ENCODE measurements at regions not wholly inside any gene's neighbourhood (a gene's known extent, or its start where the extent isn't known, plus 50 kb on each side); places are given as distances from the start of the nearest gene placed in this dataset.

DNA sequence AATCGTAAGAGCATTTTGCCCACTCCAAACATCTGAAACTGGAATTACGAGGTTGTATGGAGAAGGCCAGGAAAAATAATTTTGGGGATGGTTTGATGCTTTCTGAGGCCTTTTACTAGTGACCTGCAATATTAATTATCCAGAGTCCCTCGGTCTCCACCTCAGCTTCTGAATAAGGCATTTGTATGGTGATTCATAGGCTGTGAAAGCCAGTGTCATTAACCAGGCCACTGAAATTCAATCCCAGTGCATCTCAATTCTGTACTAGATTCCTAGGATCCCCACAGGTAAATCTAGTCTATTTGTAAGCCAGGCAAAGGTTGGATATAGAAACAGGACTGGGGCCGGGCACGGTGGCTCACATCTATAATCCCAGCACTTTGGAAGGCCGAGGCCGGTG lies 135.4 kb upstream of the RBPJ start:
- POLR2A ChIA-PET = no interaction called here
- no peaks in the 10 kb centered on the region for H3K4me1 Mint-ChIP-seq (ENCODE audit: low read depth, unreplicated experiment)
- no peaks in the 10 kb centered on the region for H3K36me3 Mint-ChIP-seq (ENCODE audit: insufficient read depth, unreplicated experiment)
- H3K9me3 ChIP-seq = no peaks in the 10 kb centered on the region
- no peaks in the 10 kb centered on the region for H3K36me3 ChIP-seq (ENCODE audit: control insufficient read depth, insufficient read depth, low read length)
- DNase-seq = no peak
- H3K4me3 ChIP-seq (ENCODE audit: low read depth, low read length) = no peak overlapping the region
- TF ChIP-seq, protein P1, sequence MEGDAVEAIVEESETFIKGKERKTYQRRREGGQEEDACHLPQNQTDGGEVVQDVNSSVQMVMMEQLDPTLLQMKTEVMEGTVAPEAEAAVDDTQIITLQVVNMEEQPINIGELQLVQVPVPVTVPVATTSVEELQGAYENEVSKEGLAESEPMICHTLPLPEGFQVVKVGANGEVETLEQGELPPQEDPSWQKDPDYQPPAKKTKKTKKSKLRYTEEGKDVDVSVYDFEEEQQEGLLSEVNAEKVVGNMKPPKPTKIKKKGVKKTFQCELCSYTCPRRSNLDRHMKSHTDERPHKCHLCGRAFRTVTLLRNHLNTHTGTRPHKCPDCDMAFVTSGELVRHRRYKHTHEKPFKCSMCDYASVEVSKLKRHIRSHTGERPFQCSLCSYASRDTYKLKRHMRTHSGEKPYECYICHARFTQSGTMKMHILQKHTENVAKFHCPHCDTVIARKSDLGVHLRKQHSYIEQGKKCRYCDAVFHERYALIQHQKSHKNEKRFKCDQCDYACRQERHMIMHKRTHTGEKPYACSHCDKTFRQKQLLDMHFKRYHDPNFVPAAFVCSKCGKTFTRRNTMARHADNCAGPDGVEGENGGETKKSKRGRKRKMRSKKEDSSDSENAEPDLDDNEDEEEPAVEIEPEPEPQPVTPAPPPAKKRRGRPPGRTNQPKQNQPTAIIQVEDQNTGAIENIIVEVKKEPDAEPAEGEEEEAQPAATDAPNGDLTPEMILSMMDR (IDR thresholded peaks at IDR 0.05; ENCODE audit: insufficient read depth in 1 of 2, low read depth in 1 of 2, low read length in 1 of 2, severe bottlenecking in 1 of 2, unreplicated experiment in 1 of 2) = no peak
- BruUV-seq (replicated peaks) = no TSS peak
- no peaks in the 10 kb centered on the region for H3K9me3 Mint-ChIP-seq (ENCODE audit: unreplicated experiment)
- H3K27me3 Mint-ChIP-seq (ENCODE audit: insufficient read depth, unreplicated experiment) = no peaks in the 10 kb centered on the region
- CTCF ChIA-PET = no interaction called here
- intact Hi-C loops (cut with micrococcal nuclease; ENCODE audit: unreplicated experiment) = no loop called here
- no peak overlapping the region for H3K27ac Mint-ChIP-seq (ENCODE audit: unreplicated experiment)
- H3K27me3 ChIP-seq (replicated peaks; ENCODE audit: control insufficient read depth, insufficient read depth, low read length) = no peaks in the 10 kb centered on the region
- no peak overlapping the region for H3K4me3 Mint-ChIP-seq (ENCODE audit: unreplicated experiment)
- H3K4me1 ChIP-seq = no peaks in the 10 kb centered on the region

DNA sequence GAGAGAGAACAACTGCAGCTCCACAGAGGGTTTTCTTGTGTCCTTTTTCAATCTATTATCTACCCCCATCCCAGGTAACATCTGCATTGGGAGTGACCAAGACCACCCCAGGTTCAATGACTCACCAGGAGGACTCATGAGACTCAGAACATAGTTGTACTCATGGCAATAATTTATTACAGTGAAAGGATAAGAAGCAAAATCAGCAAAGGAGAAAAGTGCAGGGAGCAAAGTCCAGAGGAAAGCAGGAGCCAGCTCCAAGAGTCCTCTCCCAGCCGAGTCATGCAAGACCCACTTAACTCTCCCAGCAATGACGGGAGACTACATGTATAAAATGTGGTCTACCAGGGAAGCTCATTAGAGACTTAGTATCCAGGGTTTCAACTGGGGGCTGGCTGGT lies 129.5 kb upstream of the RBPJ start:
- DNase-seq = peak in 1 of 2 experiments; percentile 45
- intact Hi-C loops (cut with micrococcal nuclease; ENCODE audit: unreplicated experiment) = no loop called here
- no peaks in the 10 kb centered on the region for H3K36me3 Mint-ChIP-seq (ENCODE audit: insufficient read depth, unreplicated experiment)
- POLR2A ChIA-PET = no interaction called here
- no peak overlapping the region for H3K4me3 ChIP-seq (ENCODE audit: low read depth, low read length)
- H3K27me3 Mint-ChIP-seq (ENCODE audit: insufficient read depth, unreplicated experiment) = no peaks in the 10 kb centered on the region
- no peaks in the 10 kb centered on the region for H3K4me1 Mint-ChIP-seq (ENCODE audit: low read depth, unreplicated experiment)
- H3K36me3 ChIP-seq (ENCODE audit: control insufficient read depth, insufficient read depth, low read length) = no peaks in the 10 kb centered on the region
- BruUV-seq (replicated peaks) = no TSS peak
- no peaks in the 10 kb centered on the region for H3K9me3 ChIP-seq
- H3K9me3 Mint-ChIP-seq (ENCODE audit: unreplicated experiment) = no peaks in the 10 kb centered on the region
- CTCF ChIA-PET = interaction anchor here (0.9 kb wide), 1 partner anchor 109 kb away, joined by 6 read pairs; no protein-coding TSS in a partner anchor
- H3K4me3 Mint-ChIP-seq (ENCODE audit: unreplicated experiment) = no peak overlapping the region
- H3K4me1 ChIP-seq = no peaks in the 10 kb centered on the region
- TF ChIP-seq, protein P1 (IDR thresholded peaks at IDR 0.05; ENCODE audit: insufficient read depth in 1 of 2, low read depth in 1 of 2, low read length in 1 of 2, severe bottlenecking in 1 of 2, unreplicated experiment in 1 of 2) = no peak
- H3K27me3 ChIP-seq (replicated peaks; ENCODE audit: control insufficient read depth, insufficient read depth, low read length) = no peaks in the 10 kb centered on the region
- no peak overlapping the region for H3K27ac Mint-ChIP-seq (ENCODE audit: unreplicated experiment)

DNA sequence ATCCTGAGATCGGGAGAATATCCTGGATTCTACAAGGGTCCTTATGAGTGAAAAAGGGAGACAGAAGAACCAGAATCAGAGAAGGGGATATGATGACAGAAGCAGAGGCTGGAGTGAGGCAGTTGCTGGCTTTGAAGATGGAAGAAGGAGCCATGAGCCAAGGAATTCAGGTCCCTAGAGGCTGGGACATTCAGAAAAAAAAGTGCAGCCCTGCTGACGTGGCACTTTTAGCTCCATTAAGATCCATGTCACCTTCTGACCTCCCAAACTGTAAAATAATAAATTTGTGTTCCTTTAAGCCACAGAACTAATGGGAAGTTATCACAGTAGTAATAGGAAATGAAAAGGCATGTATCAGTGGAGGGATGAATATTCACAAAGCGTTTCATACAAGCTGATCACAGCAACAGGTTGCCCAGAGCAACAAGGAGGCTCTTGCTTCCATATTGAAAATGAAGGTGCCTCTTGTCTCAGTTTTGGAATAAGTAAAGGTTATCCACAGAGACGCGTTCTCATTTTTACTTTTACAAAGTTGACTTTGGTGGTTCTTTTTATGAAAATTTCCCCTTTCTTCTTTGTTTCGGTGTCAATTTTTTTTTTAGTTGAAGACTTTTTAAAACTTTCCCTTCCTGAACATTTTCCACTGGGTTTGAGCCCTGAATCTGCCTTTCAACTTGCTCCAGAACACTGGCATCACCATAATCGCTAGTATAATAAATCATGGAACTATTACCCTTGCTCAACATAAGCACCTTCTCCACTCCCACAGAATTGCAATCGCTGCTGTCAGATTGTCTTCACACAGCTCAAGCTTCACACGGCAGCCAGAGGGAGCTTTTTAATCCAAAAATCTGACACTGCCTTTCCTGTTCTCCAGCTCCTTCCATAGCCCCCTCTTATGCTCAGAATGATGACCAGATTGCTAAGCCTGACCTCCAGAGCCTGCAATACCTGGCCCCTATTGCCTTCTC lies 127.6 kb upstream of the RBPJ start:
- Histone ChIP-seq H3K4me3 (ENCODE audit: low read depth, low read length) (no peak overlapping the region), H3K36me3 (ENCODE audit: control insufficient read depth, insufficient read depth, low read length) (no peaks in the 10 kb centered on the region), H3K9me3 (no peaks in the 10 kb centered on the region), H3K27me3 (replicated peaks; ENCODE audit: control insufficient read depth, insufficient read depth, low read length) (no peaks in the 10 kb centered on the region), H3K4me1 (no peaks in the 10 kb centered on the region)
- Mint-ChIP-seq H3K36me3 (ENCODE audit: insufficient read depth, unreplicated experiment) (no peaks in the 10 kb centered on the region), H3K27ac (ENCODE audit: unreplicated experiment) (no peak overlapping the region), H3K4me1 (ENCODE audit: low read depth, unreplicated experiment) (no peaks in the 10 kb centered on the region), H3K9me3 (ENCODE audit: unreplicated experiment) (no peaks in the 10 kb centered on the region), H3K4me3 (ENCODE audit: unreplicated experiment) (no peak overlapping the region), H3K27me3 (ENCODE audit: insufficient read depth, unreplicated experiment) (no peaks in the 10 kb centered on the region)
- no TSS peak for BruUV-seq (replicated peaks)
- CTCF ChIA-PET = interaction anchor here (0.6 kb wide), 1 partner anchor 1021 kb away, joined by 6 read pairs; no protein-coding TSS in a partner anchor
- POLR2A ChIA-PET = no interaction called here
- no peak for DNase-seq
- intact Hi-C loops (cut with micrococcal nuclease; ENCODE audit: unreplicated experiment) = no loop called here
- TF ChIP-seq, protein P1 (IDR thresholded peaks at IDR 0.05; ENCODE audit: insufficient read depth in 1 of 2, low read depth in 1 of 2, low read length in 1 of 2, severe bottlenecking in 1 of 2, unreplicated experiment in 1 of 2) = no peak
